ENCODE measurements at regions not wholly inside any gene's neighbourhood (a gene's known extent, or its start where the extent isn't known, plus 50 kb on each side); places are given as distances from the start of the nearest gene placed in this dataset.
"Not testable (repeated sequence)": the region's sequence is repeated elsewhere in the genome, so short reads cannot be mapped to it uniquely, and the experiment has no call there.

- POLR2A ChIA-PET; H3K9ac ChIP-seq (ENCODE audit: insufficient read depth in 1 of 2, low read depth in 2 of 2, low read length in 2 of 2); H2AFZ ChIP-seq (ENCODE audit: low read depth, low read length); in situ Hi-C loops (cut with MboI); DNase-seq (ENCODE audit: extremely low read depth in 1 of 4, low spot score in 3 of 4); CTCF ChIA-PET (ENCODE audit: low intra/inter-chr PET ratio); H3K4me1 ChIP-seq (replicated peaks in 1 of 2; ENCODE audit: control insufficient read depth in 2 of 2, insufficient read depth in 2 of 2, low read length in 2 of 2); H3K27ac ChIP-seq (ENCODE audit: extremely low read depth, low read depth, low read length); H3K9me1 ChIP-seq (ENCODE audit: control insufficient read depth, insufficient read depth, low read length); H4K20me1 ChIP-seq (replicated peaks; ENCODE audit: control insufficient read depth, insufficient read depth, low read length); H3K4me2 ChIP-seq (ENCODE audit: insufficient read depth, low read length); H3K27me3 ChIP-seq (ENCODE audit: control insufficient read depth in 2 of 2, insufficient read depth in 2 of 2, low read length in 2 of 2); H3K79me2 ChIP-seq (ENCODE audit: control insufficient read depth, insufficient read depth, low read length); intact Hi-C loops (cut with micrococcal nuclease); ATAC-seq; H3K36me3 ChIP-seq (ENCODE audit: control insufficient read depth, insufficient read depth, low read length); FAIRE-seq; H3K4me3 ChIP-seq; BruUV-seq (replicated peaks); H3K9me3 ChIP-seq (replicated peaks; ENCODE audit: control insufficient read depth, insufficient read depth, low read depth, low read length): not testable (repeated sequence)
- WGBS (ENCODE audit: insufficient coverage, low coverage, missing lambda C conversion rate), result 0% methylated on average over 4 of the region's 4 CpGs
Measured at GRCh38 chr4:84206226-84206625, 292.9 kb downstream of the NKX6-1 start.

DNA sequence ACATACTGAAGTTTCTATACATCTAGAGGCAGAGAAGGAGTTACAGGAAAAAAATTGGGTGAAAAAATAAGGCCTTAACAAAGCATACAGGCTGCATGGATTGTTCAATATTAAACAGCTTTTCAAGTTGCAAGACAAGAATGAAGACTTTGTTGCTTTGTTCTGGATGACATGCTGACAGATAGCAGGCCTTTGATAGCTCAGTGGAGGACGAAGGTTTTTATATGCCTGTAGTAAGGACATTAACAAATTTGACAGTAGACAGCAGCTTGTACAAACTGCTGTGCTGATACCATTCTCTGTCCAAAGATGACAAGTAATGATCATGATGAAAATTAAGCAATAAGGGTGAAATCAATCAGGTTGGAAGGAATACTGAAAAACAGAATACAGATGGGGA is 309.9 kb downstream of the NKX6-1 start:
- no peaks in the 10 kb centered on the region for H3K9me3 ChIP-seq (replicated peaks; ENCODE audit: control insufficient read depth, insufficient read depth, low read depth, low read length)
- 0% methylated on average over 1 of the region's 1 CpG for WGBS (ENCODE audit: insufficient coverage, low coverage, missing lambda C conversion rate)
- ChIA-PET POLR2A (no interaction called here), CTCF (ENCODE audit: low intra/inter-chr PET ratio) (no interaction called here)
- no TSS peak for BruUV-seq (replicated peaks)
- in situ Hi-C loops (cut with MboI), result no loop called here
- no peaks in the 10 kb centered on the region for H3K79me2 ChIP-seq (ENCODE audit: control insufficient read depth, insufficient read depth, low read length)
- TF ChIP-seq ZNF764 (CRISPR knock-in tag; IDR thresholded peaks at IDR 0.05; ENCODE audit: low read depth) (no peak), JUN (IDR thresholded peaks at IDR 0.05; ENCODE audit: borderline replicate concordance, low read depth, low read length) (no peak), JUN (CRISPR knock-in tag; IDR thresholded peaks at IDR 0.05; ENCODE audit: borderline replicate concordance) (no peak), BCOR (IDR thresholded peaks at IDR 0.05) (no peak), NBN (IDR thresholded peaks at IDR 0.05; ENCODE audit: low read depth) (no peak), POLR2B (IDR thresholded peaks at IDR 0.05; ENCODE audit: low read depth, partially characterized antibody) (no peak)
- TF ChIP-seq, protein P1, sequence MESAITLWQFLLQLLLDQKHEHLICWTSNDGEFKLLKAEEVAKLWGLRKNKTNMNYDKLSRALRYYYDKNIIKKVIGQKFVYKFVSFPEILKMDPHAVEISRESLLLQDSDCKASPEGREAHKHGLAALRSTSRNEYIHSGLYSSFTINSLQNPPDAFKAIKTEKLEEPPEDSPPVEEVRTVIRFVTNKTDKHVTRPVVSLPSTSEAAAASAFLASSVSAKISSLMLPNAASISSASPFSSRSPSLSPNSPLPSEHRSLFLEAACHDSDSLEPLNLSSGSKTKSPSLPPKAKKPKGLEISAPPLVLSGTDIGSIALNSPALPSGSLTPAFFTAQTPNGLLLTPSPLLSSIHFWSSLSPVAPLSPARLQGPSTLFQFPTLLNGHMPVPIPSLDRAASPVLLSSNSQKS (CRISPR knock-in tag; IDR thresholded peaks at IDR 0.05), result no peak
- H2AFZ ChIP-seq (ENCODE audit: low read depth, low read length), result no peak overlapping the region
- H3K27ac ChIP-seq (ENCODE audit: extremely low read depth, low read depth, low read length), result no peak overlapping the region
- FAIRE-seq, result no peak
- H3K36me3 ChIP-seq (ENCODE audit: control insufficient read depth, insufficient read depth, low read length), result no peaks in the 10 kb centered on the region
- H3K4me1 ChIP-seq (replicated peaks in 1 of 2; ENCODE audit: control insufficient read depth in 2 of 2, insufficient read depth in 2 of 2, low read length in 2 of 2), result no peaks in the 10 kb centered on the region
- no peaks in the 10 kb centered on the region for H3K9me1 ChIP-seq (ENCODE audit: control insufficient read depth, insufficient read depth, low read length)
- intact Hi-C loops (cut with micrococcal nuclease), result no loop called here
- no peak for DNase-seq (ENCODE audit: extremely low read depth in 1 of 4, low spot score in 3 of 4)
- no peaks in the 10 kb centered on the region for H4K20me1 ChIP-seq (replicated peaks; ENCODE audit: control insufficient read depth, insufficient read depth, low read length)
- no peaks in the 10 kb centered on the region for H3K27me3 ChIP-seq (ENCODE audit: control insufficient read depth in 2 of 2, insufficient read depth in 2 of 2, low read length in 2 of 2)
- no peak overlapping the region for H3K9ac ChIP-seq (ENCODE audit: insufficient read depth in 1 of 2, low read depth in 2 of 2, low read length in 2 of 2)
- no peak overlapping the region for H3K4me2 ChIP-seq (ENCODE audit: insufficient read depth, low read length)
- no peak overlapping the region for H3K4me3 ChIP-seq
- no peak for ATAC-seq

Data from K562 (cell line).